ENCODE measurements at regions not wholly inside any gene's neighbourhood (a gene's known extent, or its start where the extent isn't known, plus 50 kb on each side); places are given as distances from the start of the nearest gene placed in this dataset.

DNA sequence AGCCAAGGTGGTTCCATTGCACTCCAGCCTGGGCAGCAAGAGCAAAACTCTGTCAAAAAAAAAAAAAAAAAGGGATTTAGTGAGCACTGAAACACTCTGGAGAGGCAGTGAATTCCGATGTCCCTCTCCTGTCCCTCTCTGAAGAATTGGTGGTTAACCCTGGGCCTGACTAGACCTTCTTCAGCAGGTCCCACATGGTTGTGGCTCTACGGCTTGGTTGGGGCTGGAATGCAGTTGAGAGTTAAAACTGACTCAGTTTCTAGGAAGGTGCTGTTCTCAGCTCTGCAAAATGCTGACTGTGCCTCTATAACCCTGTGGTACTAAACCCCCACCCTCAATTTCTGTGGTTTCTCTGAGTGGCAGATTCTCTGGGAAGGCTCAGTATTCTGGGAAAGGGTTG lies 173.3 kb downstream of the SEC16B start:
- H3K4me1 ChIP-seq (ENCODE audit: control insufficient read depth, insufficient read depth, low read length): peaks cover 2% of the 10 kb centered on the region; the same call in 1 of the 2 replicates
- H3K14ac ChIP-seq (replicated peaks; ENCODE audit: low read depth, low read length): no peak overlapping the region
- H2BK120ac ChIP-seq (ENCODE audit: low read depth, low read length): no peak overlapping the region
- no peak overlapping the region for H3K4me2 ChIP-seq (ENCODE audit: low read depth, low read length)
- H3K56ac ChIP-seq (ENCODE audit: extremely low read depth, insufficient read depth, low read length): no peak overlapping the region
- H3K4me3 ChIP-seq (ENCODE audit: insufficient read depth, low read depth, low read length): no peak overlapping the region
- no peak overlapping the region for H3K9ac ChIP-seq (ENCODE audit: low read depth, low read length)
- H3K27ac ChIP-seq (ENCODE audit: insufficient read depth, low read length): no peak overlapping the region
- no peak overlapping the region for H2AK5ac ChIP-seq (ENCODE audit: low read depth, low read length)
- no peak overlapping the region for H3K23ac ChIP-seq (ENCODE audit: low read depth, low read length)
- intact Hi-C loops (cut with micrococcal nuclease) (no loop called here), dilution Hi-C loops (cut with HindIII; ENCODE audit: low sequenced_read_pairs, unreplicated experiment) (no loop called here), in situ Hi-C loops (cut with MboI; ENCODE audit: low sequenced_read_pairs) (no loop called here)
- no peaks in the 10 kb centered on the region for H3K36me3 ChIP-seq (ENCODE audit: control insufficient read depth, insufficient read depth, low read length)
- BruUV-seq (replicated peaks): no TSS peak
- no peak overlapping the region for H4K91ac ChIP-seq (ENCODE audit: insufficient read depth, low read depth, low read length)
- H2AFZ ChIP-seq (replicated peaks; ENCODE audit: low read length, poor library complexity): no peak overlapping the region
- ChIA-PET POLR2A (ENCODE audit: unreplicated experiment) (no interaction called here), CTCF (no interaction called here)
- no CpG with 5 or more reads among the region's 2 CpGs for WGBS, 2 experiments (ENCODE audit: extremely low coverage in 2 of 2, insufficient read length in 1 of 2)
- H3K9me3 ChIP-seq (ENCODE audit: control insufficient read depth, insufficient read depth, low read length): no peaks in the 10 kb centered on the region; the same call in 1 of the 2 replicates
- no peak overlapping the region for H3K18ac ChIP-seq (ENCODE audit: low read depth, low read length)
- H2BK15ac ChIP-seq (ENCODE audit: low read depth, low read length): no peak overlapping the region
- no peaks in the 10 kb centered on the region for H3K79me1 ChIP-seq (ENCODE audit: low read depth in 1 of 2, low read length in 2 of 2)
- H2BK5ac ChIP-seq (ENCODE audit: low read depth, low read length, poor library complexity, severe bottlenecking): no peak overlapping the region
- H2AK9ac ChIP-seq (replicated peaks; ENCODE audit: low read depth, low read length, poor library complexity): no peak overlapping the region
- ATAC-seq (ENCODE audit: low read depth): no peak
- no peak overlapping the region for H2BK20ac ChIP-seq (ENCODE audit: low read depth, low read length)
- H3K27me3 ChIP-seq (ENCODE audit: control insufficient read depth, insufficient read depth, low read length): peaks cover 13% of the 10 kb centered on the region
- no peak overlapping the region for H4K5ac ChIP-seq (ENCODE audit: low read depth, low read length)
- TF ChIP-seq, protein P1, sequence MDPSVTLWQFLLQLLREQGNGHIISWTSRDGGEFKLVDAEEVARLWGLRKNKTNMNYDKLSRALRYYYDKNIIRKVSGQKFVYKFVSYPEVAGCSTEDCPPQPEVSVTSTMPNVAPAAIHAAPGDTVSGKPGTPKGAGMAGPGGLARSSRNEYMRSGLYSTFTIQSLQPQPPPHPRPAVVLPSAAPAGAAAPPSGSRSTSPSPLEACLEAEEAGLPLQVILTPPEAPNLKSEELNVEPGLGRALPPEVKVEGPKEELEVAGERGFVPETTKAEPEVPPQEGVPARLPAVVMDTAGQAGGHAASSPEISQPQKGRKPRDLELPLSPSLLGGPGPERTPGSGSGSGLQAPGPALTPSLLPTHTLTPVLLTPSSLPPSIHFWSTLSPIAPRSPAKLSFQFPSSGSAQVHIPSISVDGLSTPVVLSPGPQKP (IDR thresholded peaks at IDR 0.05; ENCODE audit: borderline replicate concordance, low read depth, low read length): no peak
- TF ChIP-seq RAD21 (IDR thresholded peaks at IDR 0.05; ENCODE audit: low read length): no peak
- TF ChIP-seq POLR2A (IDR thresholded peaks at IDR 0.05; ENCODE audit: low read depth, low read length): no peak
- no peak for TF ChIP-seq RCOR1 (IDR thresholded peaks at IDR 0.05; ENCODE audit: insufficient replicate concordance, low read length)
- TF ChIP-seq SMC3 (IDR thresholded peaks at IDR 0.05; ENCODE audit: low read depth, low read length): no peak
- no peak for TF ChIP-seq CHD1 (IDR thresholded peaks at IDR 0.05; ENCODE audit: low read depth, low read length)
- no peak for TF ChIP-seq USF2 (IDR thresholded peaks at IDR 0.05; ENCODE audit: low read depth, low read length)
- no peak for TF ChIP-seq NFE2L2 (IDR thresholded peaks at IDR 0.05; ENCODE audit: low read depth, low read length)
- no peak for TF ChIP-seq MXI1 (IDR thresholded peaks at IDR 0.05; ENCODE audit: borderline replicate concordance, low read depth, low read length)
- TF ChIP-seq FOS (IDR thresholded peaks at IDR 0.05; ENCODE audit: low read depth, low read length): no peak
- TF ChIP-seq CTCF (conservative IDR thresholded peaks at IDR 0.05; ENCODE audit: low read depth, low read length): no peak
- TF ChIP-seq CEBPB (IDR thresholded peaks at IDR 0.05; ENCODE audit: low read depth, low read length): no peak
- no peak for TF ChIP-seq MAFK (IDR thresholded peaks at IDR 0.05; ENCODE audit: low read depth, low read length)
- no peak for TF ChIP-seq MAZ (IDR thresholded peaks at IDR 0.05; ENCODE audit: borderline replicate concordance, low read depth, low read length)
- TF ChIP-seq RFX5 (IDR thresholded peaks at IDR 0.05; ENCODE audit: low read depth, low read length): no peak
- no peak for TF ChIP-seq BHLHE40 (IDR thresholded peaks at IDR 0.05; ENCODE audit: low read depth, low read length)
- no peak overlapping the region for H4K8ac ChIP-seq (ENCODE audit: low read depth in 2 of 2, low read length in 2 of 2)
- no peaks in the 10 kb centered on the region for H4K20me1 ChIP-seq (ENCODE audit: insufficient read depth, low read length)
- no peaks in the 10 kb centered on the region for H3K9me1 ChIP-seq (ENCODE audit: insufficient read depth, low read length)
- H3K4ac ChIP-seq (ENCODE audit: low read depth, low read length): no peak overlapping the region
- no peak for DNase-seq
